Thyroid gland (tissue), 4 donors: ENCODE measurements at regions not wholly inside any gene's neighbourhood (a gene's known extent, or its start where the extent isn't known, plus 50 kb on each side); places are given as distances from the start of the nearest gene placed in this dataset.
A peak's percentile ranks its signal among the peaks of the same experiment; 100 is the strongest.

ENCODE experiments used
- DNase-seq, 2 donors: peaks; one replicate each; pipeline ENCODE4 v3.0.0-alpha.2; 2019
- H3K27ac ChIP-seq, 3 donors: fragments of 200-600 bp; sonication (generic); 1 replicate in 2 of 3; 2 replicates in 1 of 3; pipeline ENCODE4 v1.5.1; 2016 to 2019; ENCODE audit warnings: mild to moderate bottlenecking in 1 of 3, moderate library complexity in 1 of 3
- H3K27me3 ChIP-seq: fragments of 200-600 bp; sonication (generic); one replicate; pipeline ENCODE4 v1.5.1; 2019
- H3K36me3 ChIP-seq, 2 donors: fragments of 200-600 bp; sonication (generic); one replicate each; pipeline ENCODE4 v1.5.1; 2016 to 2019
- H3K4me1 ChIP-seq, 2 donors: fragments of 200-600 bp; sonication (generic); one replicate each; pipeline ENCODE4 v1.5.1; 2017 to 2019
- H3K4me3 ChIP-seq, 3 donors: fragments of 200-600 bp; sonication (generic); replicated peaks in 1 of 3; 1 replicate in 2 of 3; 2 replicates in 1 of 3; pipeline ENCODE4 v1.5.1; 2016; ENCODE audit warnings: mild to moderate bottlenecking in 1 of 3
- H3K9me3 ChIP-seq: fragments of 200-600 bp; sonication (generic); one replicate; pipeline ENCODE4 v1.5.1; 2017
- CTCF ChIP-seq, 6 experiments: fragments of 200-600 bp in 3 of 6; fragments of 450-650 bp in 3 of 6; sonication (generic) in 3 of 6; IDR thresholded peaks; one replicate each; pipeline ENCODE4 v1.5.1; 2016 to 2019; ENCODE audit warnings: antibody characterized with exemption in 6 of 6, mild to moderate bottlenecking in 2 of 6, inconsistent platforms in 1 of 6, moderate library complexity in 1 of 6
- POLR2A ChIP-seq, 2 donors: fragments of 450-650 bp; IDR thresholded peaks; one replicate each; pipeline ENCODE4 v1.6.1; 2017; ENCODE audit warnings: antibody characterized with exemption in 2 of 2, mild to moderate bottlenecking in 2 of 2, moderate library complexity in 1 of 2
- WGBS, 2 donors: methylation state at CpG; one replicate each; pipeline ENCODE4 v1.1.5; 2017; 5-methylcytosine and 5-hydroxymethylcytosine counted together
- intact Hi-C: fragments of 100-400 bp; cut with DNase I; formaldehyde crosslinking; loops from one replicate; pipeline ENCODE4 v1.15.1; 2023

DNA sequence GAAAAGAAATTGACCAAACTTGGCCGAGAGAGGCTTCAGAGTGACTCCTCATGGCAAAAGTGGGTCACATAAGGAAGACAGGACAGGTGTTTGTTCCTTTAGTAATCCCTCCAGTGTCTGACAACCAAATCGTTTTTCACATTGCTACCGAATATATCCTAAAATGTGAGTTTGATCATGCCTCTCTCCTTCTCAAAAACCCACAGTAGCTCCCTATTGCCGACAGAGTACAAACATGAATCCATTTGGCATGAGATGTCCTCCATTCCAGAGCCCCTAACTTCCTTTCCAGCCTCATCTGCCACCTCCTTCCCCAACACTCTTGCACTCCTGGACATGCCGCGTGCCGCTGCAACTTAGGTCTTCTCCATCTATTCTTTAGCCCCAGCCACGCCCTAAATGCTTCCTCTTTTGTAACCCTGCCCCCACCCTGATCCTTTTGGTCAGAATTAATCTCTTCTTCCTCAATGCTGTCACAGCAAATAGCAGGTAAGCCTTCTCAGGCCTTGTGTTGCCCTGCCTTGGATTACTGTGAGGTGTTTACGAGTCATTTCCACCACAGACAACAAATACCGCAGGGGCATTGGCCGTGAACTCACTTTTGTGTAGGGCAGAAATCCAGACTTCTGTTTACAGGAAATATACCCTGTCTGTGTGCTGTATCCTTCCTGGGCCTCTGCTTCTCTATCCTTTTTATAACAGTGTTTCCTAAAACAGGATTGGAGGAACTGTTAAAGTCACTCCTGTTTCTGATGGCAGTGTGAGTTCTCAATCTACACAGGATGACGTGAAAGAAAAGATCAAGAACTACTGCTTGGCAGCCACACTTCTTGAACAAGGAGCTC is 66.0 kb upstream of the FTH1 start:
- intact Hi-C loops = no loop called here
- Histone ChIP-seq H3K4me1 (no peaks in the 10 kb centered on the region), H3K27me3 (no peaks in the 10 kb centered on the region), H3K36me3 (no peaks in the 10 kb centered on the region), H3K27ac (no peak overlapping the region), H3K4me3 (no peak overlapping the region), H3K9me3 (no peaks in the 10 kb centered on the region)
- TF ChIP-seq CTCF (IDR thresholded peaks at IDR 0.05) (no peak), POLR2A (IDR thresholded peaks at IDR 0.05) (no peak)
- 83% methylated on average over 12 of the region's 12 CpGs for WGBS, 2 donors
- DNase-seq = no peak

DNA sequence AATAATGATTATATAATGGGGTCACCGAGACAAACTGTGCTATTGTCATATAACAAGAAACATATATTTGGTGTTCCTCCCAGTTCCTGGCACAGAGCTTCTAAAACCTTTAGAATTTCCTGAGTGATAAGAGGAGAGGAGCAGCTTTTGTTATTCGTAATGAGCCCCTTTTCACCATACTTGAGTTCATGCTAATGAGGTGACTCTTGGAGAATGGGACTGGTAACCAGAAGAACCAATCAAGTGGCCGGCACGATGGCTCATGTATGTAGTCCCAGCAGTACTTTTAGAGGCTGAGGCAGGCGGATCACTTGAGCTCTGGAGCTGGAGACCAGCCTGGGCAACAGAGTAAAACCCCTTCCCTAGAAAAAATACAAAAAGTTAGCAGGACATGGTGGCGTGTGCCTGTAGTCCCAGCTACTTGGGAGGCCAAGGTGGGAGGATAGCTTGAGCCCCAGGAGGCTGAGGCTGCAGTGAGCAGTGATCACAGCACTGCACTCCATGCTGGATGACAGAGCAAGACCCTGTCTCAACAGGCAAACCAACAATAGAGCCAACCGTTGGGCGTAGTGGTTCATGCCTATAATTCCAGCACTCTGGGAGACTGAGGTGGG is 62.7 kb upstream of the FTH1 start:
- no peaks in the 10 kb centered on the region for H3K27me3 ChIP-seq
- no peaks in the 10 kb centered on the region for H3K4me1 ChIP-seq
- TF ChIP-seq CTCF (IDR thresholded peaks at IDR 0.05) (no peak), POLR2A (IDR thresholded peaks at IDR 0.05) (no peak)
- H3K4me3 ChIP-seq = no peak overlapping the region
- no peak overlapping the region for H3K27ac ChIP-seq
- no peak for DNase-seq
- H3K36me3 ChIP-seq = no peaks in the 10 kb centered on the region
- WGBS, 2 donors = 86 to 92% methylated on average over 8 of the region's 8 CpGs
- intact Hi-C loops = no loop called here
- H3K9me3 ChIP-seq = no peaks in the 10 kb centered on the region

DNA sequence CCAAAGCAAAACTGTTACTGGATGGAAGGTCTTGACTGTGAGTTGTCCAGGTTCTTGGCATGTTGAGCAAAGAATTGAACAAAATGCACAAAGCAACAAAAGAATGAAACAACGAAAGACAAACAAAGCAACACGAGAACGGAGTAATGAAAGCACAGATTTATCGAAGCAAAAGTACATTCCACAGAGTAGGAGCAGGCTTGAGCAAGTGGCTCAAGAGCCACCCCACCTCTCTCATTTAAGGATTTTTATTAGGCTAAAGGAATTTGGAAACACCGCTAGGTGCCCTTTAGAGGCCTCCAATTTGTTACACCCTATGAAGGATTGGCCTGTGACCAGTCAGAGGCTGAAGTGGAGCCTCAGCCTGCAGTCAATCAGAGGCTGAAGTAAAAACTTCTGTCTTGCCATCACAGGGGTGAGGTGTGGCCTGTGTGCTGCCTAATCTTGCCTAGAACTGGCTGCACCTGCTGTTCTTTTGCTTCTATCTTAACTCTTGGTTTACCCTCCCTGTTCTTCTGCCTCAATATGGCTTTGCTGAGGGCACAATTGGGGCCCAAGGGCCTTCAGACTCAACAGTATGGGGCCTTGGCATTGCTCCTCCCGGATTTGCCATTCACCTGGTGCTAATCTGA is 59.4 kb upstream of the FTH1 start:
- no peaks in the 10 kb centered on the region for H3K27me3 ChIP-seq
- DNase-seq = no peak
- H3K4me3 ChIP-seq = no peak overlapping the region
- TF ChIP-seq CTCF (IDR thresholded peaks at IDR 0.05) (no peak), POLR2A (IDR thresholded peaks at IDR 0.05) (no peak)
- intact Hi-C loops = no loop called here
- peaks cover 0 to 4% of the 10 kb centered on the region in 2 donors for H3K4me1 ChIP-seq
- WGBS, 2 donors = 93 to 95% methylated on average over 6 of the region's 6 CpGs
- H3K9me3 ChIP-seq = no peaks in the 10 kb centered on the region
- H3K36me3 ChIP-seq = no peaks in the 10 kb centered on the region
- no peak overlapping the region for H3K27ac ChIP-seq

DNA sequence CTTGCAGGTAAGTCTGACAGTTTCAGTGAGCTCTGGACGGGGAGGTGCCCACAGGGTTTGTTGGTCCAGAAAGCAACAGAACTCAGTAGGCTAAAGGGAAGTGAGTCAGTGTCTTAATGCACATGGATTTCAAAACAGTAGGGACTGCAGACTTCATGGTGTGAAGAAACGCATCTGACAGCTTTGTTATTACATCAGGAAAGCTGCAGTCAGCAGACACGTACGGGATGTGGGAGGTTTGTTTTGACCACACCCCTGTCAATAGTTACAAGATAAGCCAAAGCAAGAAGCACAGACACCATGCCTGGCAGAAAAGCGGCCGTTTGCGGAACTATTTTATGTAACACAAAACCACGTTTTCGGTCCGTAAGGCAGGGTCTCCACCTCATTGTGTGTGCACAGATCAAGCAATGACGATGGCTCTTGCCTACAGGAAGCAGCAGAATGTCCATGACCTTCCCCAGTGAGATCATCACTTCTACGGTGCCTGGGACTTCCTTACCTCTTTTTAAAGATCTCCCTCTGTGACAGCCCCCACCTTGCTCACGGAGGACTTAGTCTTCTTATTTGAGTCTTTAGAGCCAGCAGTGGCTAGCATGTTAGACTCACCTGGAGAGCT is 58.2 kb upstream of the FTH1 start:
- no peak overlapping the region for H3K4me3 ChIP-seq

More for the DNA sequence above, 58.2 kb upstream of the FTH1 start:
- TF ChIP-seq CTCF (IDR thresholded peaks at IDR 0.05) (no peak), POLR2A (IDR thresholded peaks at IDR 0.05) (no peak)
- Histone ChIP-seq H3K4me1 (peaks cover 0 to 4% of the 10 kb centered on the region in 2 donors), H3K36me3 (no peaks in the 10 kb centered on the region), H3K27ac (peak overlapping the region in 2 of 3 donors; percentile 15 to 19), H3K9me3 (no peaks in the 10 kb centered on the region), H3K27me3 (no peaks in the 10 kb centered on the region)
- 62% methylated on average over 13 of the region's 13 CpGs for WGBS, 2 donors
- DNase-seq = peak; percentile 10 to 20
- intact Hi-C loops = no loop called here
